Neuronal stem cell (in vitro differentiated cells): ENCODE measurements at regions not wholly inside any gene's neighbourhood (a gene's known extent, or its start where the extent isn't known, plus 50 kb on each side); places are given as distances from the start of the nearest gene placed in this dataset.
"Not testable (repeated sequence)": the region's sequence is repeated elsewhere in the genome, so short reads cannot be mapped to it uniquely, and the experiment has no call there.

Experiments
- DNase-seq: peaks from one replicate; pipeline ENCODE4 v3.0.0-alpha.2; 2013; ENCODE audit warnings: low spot score
- H2AFZ ChIP-seq: one replicate; pipeline ENCODE4 v1.6.1; 2013; ENCODE audit warnings: mild to moderate bottlenecking, low read length, inconsistent platforms
- H2AK5ac ChIP-seq: 2 replicates; pipeline ENCODE4 v1.6.1; 2013; ENCODE audit warnings: low read depth, mild to moderate bottlenecking, inconsistent platforms, low read length, moderate library complexity, mixed read lengths
- H2BK120ac ChIP-seq: 2 replicates; pipeline ENCODE4 v1.6.1; 2013; ENCODE audit warnings: low read depth, mild to moderate bottlenecking, inconsistent platforms, low read length, moderate library complexity, mixed read lengths
- H2BK12ac ChIP-seq: one replicate; pipeline ENCODE4 v1.6.1; 2013; ENCODE audit warnings: low read length, inconsistent platforms
- H2BK15ac ChIP-seq: 2 replicates; pipeline ENCODE4 v1.6.1; 2013; ENCODE audit warnings: mild to moderate bottlenecking, low read length, inconsistent platforms, mixed read lengths
- H2BK5ac ChIP-seq: one replicate; pipeline ENCODE4 v1.6.1; 2013; ENCODE audit warnings: inconsistent platforms, mild to moderate bottlenecking, low read length, moderate library complexity
- H3K14ac ChIP-seq: one replicate; pipeline ENCODE4 v1.6.1; 2013; ENCODE audit warnings: low read length, inconsistent platforms
- H3K18ac ChIP-seq: 2 replicates; pipeline ENCODE4 v1.6.1; 2013; ENCODE audit warnings: low read length, inconsistent platforms
- H3K23ac ChIP-seq: 2 replicates; pipeline ENCODE4 v1.6.1; 2013; ENCODE audit warnings: low read depth, mild to moderate bottlenecking, mixed read lengths, low read length, inconsistent platforms; ENCODE audit not compliant: poor library complexity
- H3K27ac ChIP-seq: replicated peaks from 3 replicates; pipeline ENCODE4 v1.5.1; 2013; ENCODE audit warnings: low read length, inconsistent platforms
- H3K27me3 ChIP-seq, 3 experiments: 2 replicates each; pipeline ENCODE4 v1.6.1; 2013; ENCODE audit warnings: low read length in 3 of 3, mild to moderate bottlenecking in 2 of 3, inconsistent platforms in 1 of 3, low read depth in 1 of 3, mixed read lengths in 1 of 3, moderate library complexity in 1 of 3; ENCODE audit not compliant: control insufficient read depth in 3 of 3, insufficient read depth in 3 of 3
- H3K36me3 ChIP-seq, 2 donors: replicated peaks in 1 of 2; 2 replicates each; pipeline ENCODE4 v1.6.1; 2013; ENCODE audit warnings: low read length in 2 of 2; ENCODE audit not compliant: control insufficient read depth in 2 of 2, insufficient read depth in 2 of 2
- H3K4ac ChIP-seq: 2 replicates; pipeline ENCODE4 v1.6.1; 2013; ENCODE audit warnings: inconsistent platforms, mild to moderate bottlenecking, low read length, moderate library complexity
- H3K4me1 ChIP-seq, 2 donors: 1 replicate in 1 of 2; 2 replicates in 1 of 2; pipeline ENCODE4 v1.6.1; 2013; ENCODE audit warnings: low read length in 2 of 2, low read depth in 1 of 2; ENCODE audit not compliant: control insufficient read depth in 2 of 2, insufficient read depth in 1 of 2
- H3K4me2 ChIP-seq: one replicate; pipeline ENCODE4 v1.6.1; 2013; ENCODE audit warnings: mild to moderate bottlenecking, low read length, inconsistent platforms; ENCODE audit not compliant: insufficient read depth, poor library complexity, severe bottlenecking
- H3K4me3 ChIP-seq, 2 donors: 2 replicates each; pipeline ENCODE4 v1.5.1; 2013; ENCODE audit warnings: low read length in 2 of 2, mild to moderate bottlenecking in 2 of 2, inconsistent platforms in 1 of 2, moderate library complexity in 1 of 2
- H3K79me1 ChIP-seq: one replicate; pipeline ENCODE4 v1.6.1; 2013; ENCODE audit warnings: low read depth, mild to moderate bottlenecking, inconsistent platforms, low read length, moderate library complexity
- H3K9ac ChIP-seq: one replicate; pipeline ENCODE4 v1.6.1; 2013; ENCODE audit warnings: mild to moderate bottlenecking, low read depth, low read length, inconsistent platforms; ENCODE audit not compliant: poor library complexity
- H3K9me3 ChIP-seq, 2 donors: replicated peaks in 1 of 2; 2 replicates each; pipeline versions ENCODE3 to v1.6.1; 2013; ENCODE audit warnings: low read length in 2 of 2, mild to moderate bottlenecking in 2 of 2, inconsistent platforms in 1 of 2, low read depth in 1 of 2, mixed read lengths in 1 of 2, moderate library complexity in 1 of 2; ENCODE audit not compliant: control insufficient read depth in 2 of 2, insufficient read depth in 1 of 2
- H4K8ac ChIP-seq: one replicate; pipeline ENCODE4 v1.6.1; 2013; ENCODE audit warnings: low read depth, mild to moderate bottlenecking, inconsistent platforms, low read length, moderate library complexity
- H4K91ac ChIP-seq: one replicate; pipeline ENCODE4 v1.6.1; 2013; ENCODE audit warnings: low read length, low read depth, mild to moderate bottlenecking, inconsistent platforms; ENCODE audit not compliant: poor library complexity
- WGBS, 2 donors: extraction: QIAGEN DNeasy Blood & Tissue Kit; methylation state at CpG; one replicate each; pipeline ENCODE4 v1.1.7; 2013; ENCODE audit warnings: missing lambda C conversion rate in 2 of 2, mixed read lengths in 1 of 2; ENCODE audit not compliant: insufficient read length in 2 of 2, insufficient replicate concordance in 1 of 2; ENCODE audit errors: extremely low coverage in 2 of 2; 5-methylcytosine and 5-hydroxymethylcytosine counted together

GRCh38 chr4:153880983-153881382, 92.1 kb upstream of the SFRP2 start:
- Histone ChIP-seq H3K4me3 (no peak overlapping the region), H2AK5ac (no peak overlapping the region), H3K23ac (no peak overlapping the region), H3K14ac (no peak overlapping the region), H3K4ac (no peak overlapping the region), H2BK120ac (no peak overlapping the region), H3K27ac (no peak overlapping the region), H2BK15ac (no peak overlapping the region), H3K27me3 (no peaks in the 10 kb centered on the region), H3K4me1 (peaks cover 0 to 5% of the 10 kb centered on the region in 2 donors), H2AFZ (no peak overlapping the region), H3K9ac (no peak overlapping the region), H4K91ac (no peak overlapping the region), H3K36me3 (peaks cover 0 to 5% of the 10 kb centered on the region in 2 donors), H2BK5ac (no peak overlapping the region), H3K18ac (no peak overlapping the region), H3K4me2 (no peak overlapping the region), H3K79me1 (no peaks in the 10 kb centered on the region), H3K9me3 (peaks cover 20 to 21% of the 10 kb centered on the region in 2 donors), H4K8ac (no peak overlapping the region), H2BK12ac (no peak overlapping the region)
- no peak for DNase-seq
- WGBS, 2 donors = no CpG with 5 or more reads among the region's 2 CpGs

GRCh38 chr4:153877898-153878297, 89.0 kb upstream of the SFRP2 start:
- peaks cover 17 to 21% of the 10 kb centered on the region in 2 donors for H3K9me3 ChIP-seq
- H3K23ac ChIP-seq = no peak overlapping the region
- H2BK120ac ChIP-seq = no peak overlapping the region
- H2BK15ac ChIP-seq = no peak overlapping the region
- H3K14ac ChIP-seq = no peak overlapping the region
- no peaks in the 10 kb centered on the region for H3K4me1 ChIP-seq
- H2BK5ac ChIP-seq = no peak overlapping the region
- no peak overlapping the region for H3K27ac ChIP-seq
- no peaks in the 10 kb centered on the region for H3K36me3 ChIP-seq
- H3K18ac ChIP-seq = no peak overlapping the region
- H2AK5ac ChIP-seq = no peak overlapping the region
- no peak overlapping the region for H4K91ac ChIP-seq
- H3K4me2 ChIP-seq = no peak overlapping the region
- no peak overlapping the region for H3K4me3 ChIP-seq
- no peak overlapping the region for H2BK12ac ChIP-seq
- H3K9ac ChIP-seq = no peak overlapping the region
- DNase-seq = no peak
- no peaks in the 10 kb centered on the region for H3K79me1 ChIP-seq
- no peak overlapping the region for H3K4ac ChIP-seq
- H2AFZ ChIP-seq = no peak overlapping the region
- H3K27me3 ChIP-seq = no peaks in the 10 kb centered on the region
- no peak overlapping the region for H4K8ac ChIP-seq

- Histone ChIP-seq H3K4me3 (no peak overlapping the region), H3K14ac (no peak overlapping the region), H3K9ac (no peak overlapping the region), H2AK5ac (no peak overlapping the region), H3K4me2 (no peak overlapping the region), H3K27ac (no peak overlapping the region), H3K27me3 (no peaks in the 10 kb centered on the region), H2BK15ac (no peak overlapping the region), H3K9me3 (peaks cover 3 to 5% of the 10 kb centered on the region in 2 donors), H2BK120ac (no peak overlapping the region), H3K18ac (no peak overlapping the region), H2BK5ac (no peak overlapping the region), H4K91ac (no peak overlapping the region), H3K23ac (no peak overlapping the region), H2BK12ac (no peak overlapping the region), H3K36me3 (no peaks in the 10 kb centered on the region), H3K4me1 (no peaks in the 10 kb centered on the region), H3K4ac (no peak overlapping the region), H4K8ac (no peak overlapping the region), H2AFZ (no peak overlapping the region), H3K79me1 (no peaks in the 10 kb centered on the region)
- no CpG with 5 or more reads among the region's 1 CpG for WGBS, 2 donors
- no peak for DNase-seq
Observed at GRCh38 chr4:153873741-153874140, 84.9 kb upstream of the SFRP2 start.

- H3K9ac ChIP-seq, H3K18ac ChIP-seq, H2BK5ac ChIP-seq, H2BK15ac ChIP-seq, H3K4me2 ChIP-seq, H4K91ac ChIP-seq, H3K23ac ChIP-seq, H3K36me3 ChIP-seq, H3K14ac ChIP-seq, H3K27ac ChIP-seq, H3K4me1 ChIP-seq, H3K4me3 ChIP-seq, H3K79me1 ChIP-seq, H2AFZ ChIP-seq, H2BK120ac ChIP-seq, H2AK5ac ChIP-seq, H4K8ac ChIP-seq, H3K27me3 ChIP-seq, H2BK12ac ChIP-seq, H3K4ac ChIP-seq, DNase-seq: not testable (repeated sequence)
- WGBS, 2 donors = no CpG with 5 or more reads among the region's 1 CpG
- peaks cover 20 to 40% of the 10 kb centered on the region in 2 donors for H3K9me3 ChIP-seq
Observed at GRCh38 chr4:153866766-153867165, 77.9 kb upstream of the SFRP2 start.
